IPS DF 4.7 (cell line): ENCODE measurements at regions not wholly inside any gene's neighbourhood (a gene's known extent, or its start where the extent isn't known, plus 50 kb on each side); places are given as distances from the start of the nearest gene placed in this dataset.

Experiments
- DNase-seq: peaks from one replicate; pipeline ENCODE4 v3.0.0-alpha.2; 2013; ENCODE audit warnings: low spot score; ENCODE audit errors: extremely low read depth

DNA sequence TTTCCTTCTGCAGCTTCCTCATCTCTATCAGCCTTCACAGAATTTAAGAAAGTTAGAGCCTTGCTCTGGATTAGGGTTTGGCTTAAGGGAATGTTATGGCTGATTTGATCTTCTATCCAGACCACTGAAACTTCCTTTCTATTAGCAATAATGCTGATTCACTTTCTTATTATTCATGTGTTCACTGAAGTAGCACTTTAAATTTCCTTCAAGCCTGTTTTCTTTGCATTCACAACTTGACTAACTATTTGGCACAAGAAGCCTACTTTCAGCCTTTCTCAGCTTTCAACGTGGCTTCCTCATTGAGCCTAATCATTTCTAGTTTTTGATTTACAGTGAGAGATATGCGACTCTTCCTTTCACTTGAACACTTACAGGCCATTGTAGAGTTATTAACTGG is 528.5 kb downstream of the PLPP3 start:
- DNase-seq, result no peak

- no peak for DNase-seq
Observed at GRCh38 chr1:56045477-56045876, 533.9 kb downstream of the PLPP3 start.

- no peak for DNase-seq
Observed at GRCh38 chr1:56045062-56045461, 534.3 kb downstream of the PLPP3 start.

DNA sequence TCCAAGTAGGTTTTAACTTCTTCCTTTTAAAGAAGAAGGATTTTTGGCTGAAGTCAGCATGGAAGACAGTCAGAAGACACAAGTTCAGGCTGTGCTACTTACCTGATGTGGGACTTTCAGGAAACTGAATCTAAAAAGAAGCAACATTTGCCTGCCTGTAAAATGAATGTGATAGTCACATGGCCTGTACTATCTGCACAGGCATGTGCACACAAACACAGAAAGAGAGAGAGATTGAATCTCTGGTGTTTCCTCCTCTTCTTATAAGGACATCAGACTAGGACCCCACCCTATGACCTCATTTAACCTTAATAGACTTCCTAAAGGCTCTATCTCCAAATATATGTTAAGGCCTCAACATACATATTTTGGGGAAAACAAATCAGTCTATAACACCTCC is 542.9 kb downstream of the PLPP3 start:
- no peak for DNase-seq

DNA sequence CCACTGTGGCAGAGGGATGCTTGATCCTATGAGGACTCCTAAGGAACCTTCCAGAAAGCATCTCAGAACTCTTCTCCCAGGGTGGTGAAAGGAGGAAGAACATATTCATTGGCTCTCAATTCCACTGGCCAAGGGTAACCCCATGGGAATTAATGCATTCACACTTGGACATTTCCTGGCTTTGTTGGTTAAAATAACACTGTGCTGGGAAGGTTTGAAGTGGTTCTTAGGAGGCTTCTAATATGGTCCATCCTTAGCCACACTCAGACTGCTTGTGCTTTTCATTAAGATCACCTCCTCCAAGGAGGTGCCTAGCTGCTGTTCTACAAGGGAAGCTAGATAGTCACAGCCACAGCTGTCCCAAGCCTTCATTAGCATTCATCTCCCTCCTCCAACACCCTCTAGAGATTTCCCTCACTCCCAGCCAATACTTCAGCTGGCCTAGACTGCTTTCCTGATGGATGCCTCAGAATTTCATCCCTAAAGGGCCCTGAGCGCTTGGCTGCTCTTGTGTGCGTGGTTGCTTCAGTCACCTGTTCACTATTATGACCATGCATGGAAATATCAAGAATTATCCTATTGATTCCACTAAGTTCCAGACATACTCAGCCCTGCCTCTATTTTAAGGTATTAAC is 544.4 kb downstream of the PLPP3 start:
- DNase-seq, result no peak

GRCh38 chr1:56034222-56034621 is 545.1 kb downstream of the PLPP3 start:
- no peak for DNase-seq

GRCh38 chr1:56033321-56034037 is 545.9 kb downstream of the PLPP3 start:
- DNase-seq, result no peak

- DNase-seq, result no peak
Observed at GRCh38 chr1:56032096-56032676, 547.2 kb downstream of the PLPP3 start.

DNA sequence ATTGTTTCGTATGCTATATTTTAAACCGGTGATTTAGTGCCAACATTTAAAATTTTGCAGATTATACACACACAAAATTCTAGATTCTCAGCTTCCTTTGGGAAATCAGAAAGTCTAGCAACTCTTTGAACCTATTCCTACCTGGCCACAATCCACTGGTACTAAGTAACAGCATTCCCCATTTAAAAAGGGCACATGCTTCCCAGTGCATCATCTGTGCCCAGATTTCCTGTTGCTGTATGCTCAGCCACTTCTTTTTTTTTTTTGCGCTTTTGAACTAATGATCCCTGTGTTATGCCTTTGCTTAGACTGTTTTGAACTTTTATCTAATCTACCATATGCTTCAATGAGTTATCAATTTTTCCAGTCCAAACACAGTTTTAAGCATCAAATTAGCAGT is 548.4 kb downstream of the PLPP3 start:
- DNase-seq, result no peak

DNA sequence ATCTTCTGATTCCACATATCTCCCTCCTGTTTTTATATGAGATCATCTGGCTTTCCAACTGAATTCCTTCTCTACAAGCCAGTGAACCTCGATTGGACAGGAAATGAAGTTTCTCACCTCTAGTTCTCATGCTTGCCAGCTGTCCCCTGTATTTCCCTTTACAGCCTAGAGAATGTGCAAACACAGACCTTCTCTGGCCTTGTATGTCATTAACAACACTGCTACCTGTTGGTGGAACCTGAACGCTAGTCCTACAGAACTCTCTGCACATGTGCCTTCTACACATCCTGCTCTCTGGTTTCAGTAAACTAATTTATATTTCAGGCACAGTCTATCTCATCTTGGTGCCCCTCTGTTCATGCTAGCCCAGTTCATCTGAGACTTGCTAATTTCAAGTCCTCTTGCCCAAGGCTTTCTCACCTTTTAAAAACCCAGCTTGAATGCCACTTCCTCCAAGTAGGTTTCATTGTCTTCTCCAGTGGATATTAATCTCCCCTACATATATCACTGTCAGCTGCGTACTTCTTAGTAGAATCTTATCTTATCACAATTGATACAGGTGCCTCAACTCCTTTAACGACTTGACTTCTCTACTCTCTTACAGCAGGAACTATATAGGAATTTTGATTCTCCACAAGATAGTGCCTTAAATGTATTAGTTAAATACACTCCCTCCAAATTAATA is 549.9 kb downstream of the PLPP3 start:
- DNase-seq, result no peak

GRCh38 chr1:56028911-56029310 is 550.5 kb downstream of the PLPP3 start:
- DNase-seq, result no peak

GRCh38 chr1:56028244-56028643 is 551.1 kb downstream of the PLPP3 start:
- DNase-seq, result no peak

DNA sequence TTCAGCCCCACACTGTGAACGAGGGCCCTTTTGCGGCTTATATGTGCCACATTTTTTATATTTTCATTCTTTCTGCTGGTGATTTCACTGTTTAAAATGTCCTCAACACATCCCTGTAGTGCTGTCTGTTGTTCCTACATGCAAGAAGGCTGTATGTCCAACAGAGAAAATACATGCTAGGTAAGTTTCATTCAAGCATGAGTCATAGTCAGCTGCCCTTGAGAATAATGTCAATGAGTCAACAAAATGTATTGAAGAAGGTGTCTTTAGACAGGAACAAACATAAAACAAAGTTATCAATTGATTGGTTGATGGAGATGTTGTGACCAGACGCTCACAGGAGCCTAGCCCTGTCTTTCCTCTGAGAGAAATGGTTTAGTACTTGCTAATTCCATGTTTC is 553.4 kb downstream of the PLPP3 start:
- DNase-seq, result no peak

DNA sequence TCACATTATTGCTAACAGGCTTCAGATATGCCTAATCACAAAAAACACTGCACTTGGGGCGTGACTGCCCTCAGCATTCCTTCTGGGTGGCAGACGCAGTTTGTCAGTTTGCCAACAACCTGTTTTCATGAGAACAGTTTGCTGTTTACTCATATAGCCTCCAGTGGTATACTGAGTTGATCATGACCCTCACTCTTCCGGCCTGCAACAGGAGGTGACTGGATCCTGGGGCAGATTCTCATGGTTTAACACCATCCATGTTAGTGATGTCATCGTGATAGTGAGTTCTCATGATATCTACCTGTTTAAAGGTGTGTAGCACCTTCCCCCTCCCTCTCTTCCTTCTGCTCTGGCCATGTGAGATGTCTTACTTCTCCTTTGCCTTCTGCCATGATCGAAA is 555.2 kb downstream of the PLPP3 start:
- no peak for DNase-seq

DNA sequence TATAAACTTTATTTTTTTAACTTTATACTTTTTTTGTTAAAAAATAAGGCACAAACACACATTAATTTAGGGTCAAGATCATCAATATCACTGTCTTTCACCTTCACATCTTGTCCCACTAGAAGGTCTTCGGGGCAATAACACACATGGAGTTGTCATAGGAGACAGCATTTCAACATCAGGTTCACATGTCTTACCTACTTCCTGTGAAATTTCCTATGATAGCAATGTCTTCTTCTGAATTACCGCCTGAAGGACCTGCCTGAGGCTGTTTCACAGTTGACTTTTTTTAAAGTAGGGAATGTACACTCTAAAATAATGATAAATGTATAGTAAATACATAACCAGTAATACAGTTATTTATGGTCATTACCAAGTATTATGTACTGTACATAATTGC is 559.4 kb downstream of the PLPP3 start:
- no peak for DNase-seq

DNA sequence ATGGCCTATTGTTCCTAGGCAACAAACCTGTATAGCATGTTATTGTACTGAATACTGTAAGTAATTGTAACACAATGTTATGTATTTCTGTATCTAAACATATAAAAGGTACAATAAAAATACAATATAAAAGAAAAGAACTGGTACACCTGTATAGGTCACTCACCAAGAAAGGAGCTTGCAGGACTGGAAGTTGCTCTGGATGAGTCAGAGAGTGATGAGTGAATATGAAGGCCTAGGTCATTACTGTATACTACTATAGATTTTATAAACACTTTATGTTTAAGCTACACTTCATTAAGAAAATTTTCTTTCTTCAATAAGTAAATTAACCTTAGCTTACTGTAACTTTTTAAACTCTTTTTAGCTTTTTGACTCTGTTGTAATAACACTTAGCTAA is 559.9 kb downstream of the PLPP3 start:
- no peak for DNase-seq

DNA sequence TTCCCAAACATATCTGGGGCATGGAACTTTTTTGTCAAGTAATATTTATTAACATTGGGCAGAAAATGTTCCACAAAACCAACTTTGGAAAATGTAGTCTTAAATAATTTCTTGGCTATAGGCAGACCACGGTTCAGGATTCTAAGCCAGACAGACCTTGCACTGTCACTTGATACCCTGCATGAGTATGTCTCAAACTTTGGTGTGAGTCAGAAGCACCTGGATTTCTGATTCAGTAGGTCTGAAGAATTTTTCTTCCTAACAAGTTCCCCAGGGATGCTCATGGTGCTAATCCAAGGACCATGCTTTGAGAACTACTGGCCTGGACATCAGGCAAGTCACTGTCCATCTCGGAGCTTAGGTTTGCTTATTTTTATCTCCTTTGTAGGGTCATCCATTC is 562.0 kb downstream of the PLPP3 start:
- no peak for DNase-seq

GRCh38 chr1:56003846-56004245 is 575.5 kb downstream of the PLPP3 start:
- no peak for DNase-seq

DNA sequence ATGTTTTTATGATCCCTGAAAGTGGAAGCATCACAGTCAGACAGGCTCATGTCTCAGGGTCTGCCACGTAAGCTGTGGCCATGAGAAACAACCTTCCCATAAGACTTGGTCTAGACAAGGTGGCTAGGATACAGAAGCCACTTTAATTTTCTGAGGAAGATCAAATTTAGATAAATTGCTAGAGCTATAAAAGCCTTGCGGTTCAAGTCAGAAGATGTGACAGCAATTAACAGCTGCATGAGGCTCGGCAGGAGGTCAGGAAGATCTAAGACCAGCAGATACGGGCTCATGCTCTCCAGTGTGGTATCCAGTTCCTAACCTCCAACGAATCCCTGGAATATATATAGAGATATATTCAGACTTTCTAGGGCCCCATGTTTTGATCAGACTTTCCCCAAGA is 577.1 kb downstream of the PLPP3 start:
- no peak for DNase-seq

- DNase-seq, result no peak
Observed at GRCh38 chr1:56000424-56000823, 578.9 kb downstream of the PLPP3 start.

GRCh38 chr1:55997536-55997935 is 581.8 kb downstream of the PLPP3 start:
- no peak for DNase-seq

- DNase-seq, result no peak
Observed at GRCh38 chr1:55993646-55994318, 585.6 kb downstream of the PLPP3 start.
